Breast epithelium (tissue), 4 donors: ENCODE measurements at regions not wholly inside any gene's neighbourhood (a gene's known extent, or its start where the extent isn't known, plus 50 kb on each side); places are given as distances from the start of the nearest gene placed in this dataset.
A peak's percentile ranks its signal among the peaks of the same experiment; 100 is the strongest.

Experiments used
- DNase-seq, 2 donors: peaks; one replicate each; pipeline ENCODE4 v3.0.0-alpha.2; 2019; ENCODE audit warnings: low spot score in 2 of 2
- H3K27ac ChIP-seq, 2 donors: fragments of 200-600 bp; sonication (generic) in 1 of 2; one replicate each; pipeline ENCODE4 v1.5.1; 2016 to 2019; ENCODE audit warnings: mild to moderate bottlenecking in 1 of 2
- H3K27me3 ChIP-seq, 2 donors: fragments of 200-600 bp; sonication (generic) in 1 of 2; one replicate each; pipeline versions ENCODE4 v1.5.1 to v1.6.0; 2017 to 2019; ENCODE audit warnings: control low read depth in 1 of 2, mild to moderate bottlenecking in 1 of 2
- H3K36me3 ChIP-seq: fragments of 200-600 bp; one replicate; pipeline ENCODE4 v1.5.1; 2019
- H3K4me1 ChIP-seq, 2 donors: fragments of 200-600 bp; sonication (generic); one replicate each; pipeline ENCODE4 v1.5.1; 2016 to 2019; ENCODE audit warnings: control low read depth in 1 of 2
- H3K4me3 ChIP-seq, 3 donors: fragments of 200-600 bp; sonication (generic); 1 replicate in 2 of 3; 2 replicates in 1 of 3; pipeline ENCODE4 v1.5.1; 2016 to 2019; ENCODE audit warnings: mild to moderate bottlenecking in 3 of 3, moderate library complexity in 2 of 3
- H3K9me3 ChIP-seq, 2 donors: fragments of 200-600 bp; sonication (generic) in 1 of 2; one replicate each; pipeline ENCODE4 v1.5.1; 2016 to 2019; ENCODE audit warnings: control low read depth in 1 of 2
- POLR2A ChIP-seq: fragments of 450-650 bp; IDR thresholded peaks from one replicate; pipeline ENCODE4 v1.6.1; 2016; ENCODE audit warnings: antibody characterized with exemption, mild to moderate bottlenecking, moderate library complexity
- POLR2AphosphoS5 ChIP-seq, 3 donors: sonication (generic); formaldehyde crosslinking; IDR thresholded peaks; one replicate each; pipeline ENCODE4 v1.6.1; 2017; ENCODE audit warnings: antibody characterized with exemption in 3 of 3
- intact Hi-C: fragments of 100-400 bp; cut with DNase I; formaldehyde crosslinking; loops from one replicate; pipeline ENCODE4 v1.15.1; 2023; ENCODE audit warnings: low total_unique reads
- TF ChIP-seq, protein P1 (sequence below), 3 donors: fragments of 450-650 bp; IDR thresholded peaks; one replicate each; pipeline ENCODE4 v1.5.1; 2016 to 2017; ENCODE audit warnings: antibody characterized with exemption in 3 of 3, mild to moderate bottlenecking in 3 of 3, moderate library complexity in 3 of 3

DNA sequence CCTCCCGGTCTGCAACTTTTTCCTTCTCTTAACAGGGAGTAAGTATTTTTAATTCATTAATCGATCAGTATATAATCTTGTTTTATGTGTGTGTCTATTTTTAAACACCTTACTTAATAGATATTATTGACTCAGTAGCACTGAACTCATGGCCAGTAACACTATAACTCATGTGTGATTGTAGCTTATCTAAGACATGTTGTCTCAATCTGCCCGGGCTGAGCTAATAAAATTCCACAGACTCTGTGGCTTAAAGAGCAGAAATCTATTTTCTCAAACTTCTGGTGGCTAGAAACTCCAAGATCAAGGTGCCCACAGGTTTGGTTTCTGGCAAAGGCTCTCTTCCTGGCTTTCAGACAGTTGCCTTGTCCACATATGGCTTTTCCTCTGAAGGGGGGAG, 68.8 kb upstream of the TNFAIP3 start:
- Histone ChIP-seq H3K9me3 (no peaks in the 10 kb centered on the region), H3K36me3 (no peaks in the 10 kb centered on the region), H3K4me1 (no peaks in the 10 kb centered on the region), H3K27me3 (no peaks in the 10 kb centered on the region), H3K27ac (no peak overlapping the region), H3K4me3 (no peak overlapping the region)
- TF ChIP-seq POLR2A (no peak), POLR2AphosphoS5 (IDR thresholded peaks at IDR 0.05) (no peak)
- TF ChIP-seq, protein P1, sequence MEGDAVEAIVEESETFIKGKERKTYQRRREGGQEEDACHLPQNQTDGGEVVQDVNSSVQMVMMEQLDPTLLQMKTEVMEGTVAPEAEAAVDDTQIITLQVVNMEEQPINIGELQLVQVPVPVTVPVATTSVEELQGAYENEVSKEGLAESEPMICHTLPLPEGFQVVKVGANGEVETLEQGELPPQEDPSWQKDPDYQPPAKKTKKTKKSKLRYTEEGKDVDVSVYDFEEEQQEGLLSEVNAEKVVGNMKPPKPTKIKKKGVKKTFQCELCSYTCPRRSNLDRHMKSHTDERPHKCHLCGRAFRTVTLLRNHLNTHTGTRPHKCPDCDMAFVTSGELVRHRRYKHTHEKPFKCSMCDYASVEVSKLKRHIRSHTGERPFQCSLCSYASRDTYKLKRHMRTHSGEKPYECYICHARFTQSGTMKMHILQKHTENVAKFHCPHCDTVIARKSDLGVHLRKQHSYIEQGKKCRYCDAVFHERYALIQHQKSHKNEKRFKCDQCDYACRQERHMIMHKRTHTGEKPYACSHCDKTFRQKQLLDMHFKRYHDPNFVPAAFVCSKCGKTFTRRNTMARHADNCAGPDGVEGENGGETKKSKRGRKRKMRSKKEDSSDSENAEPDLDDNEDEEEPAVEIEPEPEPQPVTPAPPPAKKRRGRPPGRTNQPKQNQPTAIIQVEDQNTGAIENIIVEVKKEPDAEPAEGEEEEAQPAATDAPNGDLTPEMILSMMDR (IDR thresholded peaks at IDR 0.05), result no peak
- DNase-seq, result no peak
- intact Hi-C loops, result no loop called here

DNA sequence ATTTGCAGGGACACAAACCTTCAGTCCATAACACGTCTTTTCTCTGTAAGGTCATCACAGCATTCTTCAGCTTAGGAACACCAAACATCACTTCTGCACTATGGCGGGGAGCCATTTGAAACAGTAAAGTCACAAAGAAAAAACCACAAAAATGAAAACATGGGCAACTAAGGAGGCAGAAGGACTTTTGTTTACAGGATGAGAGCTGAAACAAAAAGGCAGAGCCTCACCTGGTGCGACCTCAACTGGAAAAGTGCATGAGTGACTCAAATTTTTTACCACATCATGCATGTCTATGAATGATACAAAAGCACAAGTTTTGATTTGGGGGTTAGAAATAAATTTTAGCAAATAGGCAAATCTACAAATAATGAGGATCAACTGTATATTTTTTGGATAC, 68.2 kb upstream of the TNFAIP3 start:
- no peak overlapping the region for H3K4me3 ChIP-seq
- H3K27me3 ChIP-seq, result no peaks in the 10 kb centered on the region
- intact Hi-C loops, result no loop called here
- no peak for TF ChIP-seq POLR2AphosphoS5 (IDR thresholded peaks at IDR 0.05)
- no peak for TF ChIP-seq POLR2A
- TF ChIP-seq, protein P1 (IDR thresholded peaks at IDR 0.05), result no peak
- H3K4me1 ChIP-seq, result no peaks in the 10 kb centered on the region
- no peak for DNase-seq
- no peak overlapping the region for H3K27ac ChIP-seq
- H3K9me3 ChIP-seq, result no peaks in the 10 kb centered on the region
- H3K36me3 ChIP-seq, result no peaks in the 10 kb centered on the region

DNA sequence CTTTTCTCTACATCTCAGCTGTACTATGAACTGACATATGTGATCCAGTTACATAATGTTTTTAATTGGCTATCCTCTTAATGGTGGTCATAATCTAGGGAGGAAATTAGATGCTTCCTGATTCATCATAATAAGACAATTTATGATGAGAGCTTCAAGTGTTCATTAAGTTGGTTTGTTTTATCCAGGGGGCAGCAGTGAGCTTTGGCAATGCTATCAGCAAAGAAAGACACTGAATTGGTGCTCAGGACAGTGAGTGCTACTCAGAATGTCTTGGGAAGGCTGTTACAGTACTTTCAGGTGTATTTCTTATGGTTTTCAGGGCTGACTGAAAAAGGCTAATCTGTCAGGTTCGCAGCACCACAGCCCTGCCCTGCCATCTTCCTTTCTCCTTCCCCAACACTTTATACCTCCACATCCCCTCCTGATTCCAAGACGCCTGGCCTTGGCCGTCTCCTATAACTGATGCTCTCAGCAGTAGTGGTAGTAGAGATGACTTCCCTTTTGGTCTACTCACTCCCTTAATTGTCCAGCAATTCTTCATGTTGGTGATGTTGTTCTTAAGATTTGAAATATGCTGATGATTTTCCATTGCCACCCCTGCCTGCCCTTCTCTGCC, 67.0 kb upstream of the TNFAIP3 start:
- no peaks in the 10 kb centered on the region for H3K36me3 ChIP-seq
- no peaks in the 10 kb centered on the region for H3K9me3 ChIP-seq
- H3K27ac ChIP-seq, result no peak overlapping the region
- TF ChIP-seq, protein P1 (IDR thresholded peaks at IDR 0.05), result peak; percentile 16 to 40 (median 32)
- TF ChIP-seq POLR2A, result no peak
- no peaks in the 10 kb centered on the region for H3K27me3 ChIP-seq
- no peak overlapping the region for H3K4me3 ChIP-seq
- DNase-seq, result no peak
- intact Hi-C loops, result no loop called here
- no peaks in the 10 kb centered on the region for H3K4me1 ChIP-seq

DNA sequence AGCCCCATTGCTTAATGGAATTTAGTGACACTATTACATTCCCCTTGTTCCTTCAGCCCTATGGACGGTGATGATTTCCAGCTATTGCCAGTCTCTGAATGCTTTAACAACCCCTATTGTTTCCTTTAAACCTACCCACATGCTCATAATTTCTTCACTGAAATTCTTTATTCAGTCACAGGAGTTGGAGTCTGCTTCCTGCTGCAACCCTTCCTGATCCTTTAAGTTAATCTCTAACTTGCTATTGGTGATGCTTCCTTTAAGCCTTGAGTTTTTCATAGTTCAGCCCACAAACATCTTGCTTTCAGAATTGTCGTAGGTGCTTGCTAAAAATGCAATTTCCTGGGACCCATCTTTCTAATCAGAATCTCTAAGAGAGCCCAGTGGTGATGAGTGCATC, 66.3 kb upstream of the TNFAIP3 start:
- no peak for DNase-seq
- H3K4me1 ChIP-seq, result no peaks in the 10 kb centered on the region
- intact Hi-C loops, result no loop called here

DNA sequence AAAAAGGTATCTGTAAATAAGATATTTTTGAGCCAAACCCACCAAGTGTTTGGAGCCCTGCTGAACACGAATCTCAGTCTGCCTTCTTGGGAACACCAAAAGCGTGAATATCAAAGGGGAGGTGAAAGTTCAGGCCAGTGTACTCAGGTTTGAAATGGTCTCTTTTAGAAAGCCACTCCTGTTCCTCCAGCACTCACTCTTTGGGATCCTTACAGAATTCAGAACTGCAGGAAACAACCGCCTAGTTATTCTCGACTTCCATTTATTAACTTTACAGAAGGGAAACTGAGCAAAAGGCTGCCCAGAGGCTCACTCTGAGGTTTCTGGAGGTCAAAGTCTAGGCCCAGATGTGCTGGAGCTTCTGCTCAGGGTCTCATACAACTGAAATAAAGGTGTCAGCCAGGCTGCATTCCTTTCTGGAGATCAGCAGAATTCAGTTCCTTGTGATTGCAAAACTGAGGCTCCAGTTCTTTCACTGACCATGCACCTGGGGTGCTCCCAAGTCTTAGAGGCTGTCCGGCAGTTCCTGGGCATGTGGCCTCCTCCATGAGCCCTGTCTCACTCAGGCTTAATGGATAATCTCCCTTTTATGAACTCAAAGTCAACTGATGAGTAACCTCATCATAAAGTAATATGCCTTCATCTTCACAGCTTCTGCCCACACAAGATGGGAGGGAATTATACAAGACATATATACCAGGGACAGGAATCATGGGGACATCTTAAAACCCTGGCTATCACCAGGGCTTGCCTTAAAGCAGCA, 65.5 kb upstream of the TNFAIP3 start:
- H3K36me3 ChIP-seq, result no peaks in the 10 kb centered on the region
- no peaks in the 10 kb centered on the region for H3K9me3 ChIP-seq
- no peaks in the 10 kb centered on the region for H3K27me3 ChIP-seq
- no peak for DNase-seq
- TF ChIP-seq, protein P1 (IDR thresholded peaks at IDR 0.05), result no peak
- no peak for TF ChIP-seq POLR2AphosphoS5 (IDR thresholded peaks at IDR 0.05)
- intact Hi-C loops, result no loop called here
- H3K4me1 ChIP-seq, result no peaks in the 10 kb centered on the region
- H3K4me3 ChIP-seq, result no peak overlapping the region
- no peak overlapping the region for H3K27ac ChIP-seq

More for the DNA sequence above, 66.3 kb upstream of the TNFAIP3 start:
- Histone ChIP-seq H3K36me3 (no peaks in the 10 kb centered on the region), H3K27me3 (no peaks in the 10 kb centered on the region), H3K9me3 (no peaks in the 10 kb centered on the region), H3K27ac (no peak overlapping the region), H3K4me3 (no peak overlapping the region)
- no peak for TF ChIP-seq POLR2AphosphoS5 (IDR thresholded peaks at IDR 0.05)
- TF ChIP-seq POLR2A, result no peak
- TF ChIP-seq, protein P1 (IDR thresholded peaks at IDR 0.05), result no peak
